Erythroblast (primary cell): ENCODE measurements at regions not wholly inside any gene's neighbourhood (a gene's known extent, or its start where the extent isn't known, plus 50 kb on each side); places are given as distances from the start of the nearest gene placed in this dataset.

Experiments
- DNase-seq, 2 experiments: peaks; one replicate each; lab custom pipeline; 2025; lab: John Stamatoyannopoulos, UW
- GATA1 ChIP-seq: IDR thresholded peaks from 2 replicates; pipeline ENCODE4 v1.6.1; 2011; ENCODE audit warnings: low read depth, mild to moderate bottlenecking, control low read depth, low read length, moderate library complexity
- POLR2A ChIP-seq: IDR thresholded peaks from 2 replicates; pipeline ENCODE4 v1.6.1; 2011; ENCODE audit warnings: mild to moderate bottlenecking, low read length

- DNase-seq: peak in 1 of 2 experiments; percentile 1
- TF ChIP-seq POLR2A: no peak
- no peak for TF ChIP-seq GATA1
Observed at GRCh38 chr19:30719189-30719998, 347.2 kb downstream of the ZNF536 start.

- TF ChIP-seq GATA1: no peak
- no peak for TF ChIP-seq POLR2A
- no peak for DNase-seq
Observed at GRCh38 chr19:30718707-30719106, 346.5 kb downstream of the ZNF536 start.

DNA sequence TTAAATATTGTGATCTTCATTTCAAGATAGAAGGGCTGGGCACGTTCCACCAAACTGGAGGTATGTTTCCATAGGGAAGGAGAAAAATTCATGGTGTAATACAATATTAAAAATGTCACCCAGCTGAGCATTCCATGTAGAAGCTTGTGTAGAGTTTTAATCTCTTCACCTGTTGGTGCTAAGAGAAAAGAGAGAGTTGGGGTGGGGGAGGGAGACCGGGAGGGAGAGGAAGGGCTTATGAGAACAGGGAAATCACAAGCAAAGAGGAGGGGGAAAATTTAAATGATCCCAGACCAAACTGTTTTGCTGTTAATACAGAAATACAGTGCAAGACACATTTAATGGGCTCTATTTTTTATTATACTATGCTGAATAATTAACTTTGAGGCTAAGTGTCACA lies 345.8 kb downstream of the ZNF536 start:
- TF ChIP-seq POLR2A (no peak), GATA1 (no peak)
- DNase-seq: no peak

GRCh38 chr19:30717381-30717780 lies 345.2 kb downstream of the ZNF536 start:
- no peak for DNase-seq
- TF ChIP-seq GATA1 (no peak), POLR2A (no peak)

DNA sequence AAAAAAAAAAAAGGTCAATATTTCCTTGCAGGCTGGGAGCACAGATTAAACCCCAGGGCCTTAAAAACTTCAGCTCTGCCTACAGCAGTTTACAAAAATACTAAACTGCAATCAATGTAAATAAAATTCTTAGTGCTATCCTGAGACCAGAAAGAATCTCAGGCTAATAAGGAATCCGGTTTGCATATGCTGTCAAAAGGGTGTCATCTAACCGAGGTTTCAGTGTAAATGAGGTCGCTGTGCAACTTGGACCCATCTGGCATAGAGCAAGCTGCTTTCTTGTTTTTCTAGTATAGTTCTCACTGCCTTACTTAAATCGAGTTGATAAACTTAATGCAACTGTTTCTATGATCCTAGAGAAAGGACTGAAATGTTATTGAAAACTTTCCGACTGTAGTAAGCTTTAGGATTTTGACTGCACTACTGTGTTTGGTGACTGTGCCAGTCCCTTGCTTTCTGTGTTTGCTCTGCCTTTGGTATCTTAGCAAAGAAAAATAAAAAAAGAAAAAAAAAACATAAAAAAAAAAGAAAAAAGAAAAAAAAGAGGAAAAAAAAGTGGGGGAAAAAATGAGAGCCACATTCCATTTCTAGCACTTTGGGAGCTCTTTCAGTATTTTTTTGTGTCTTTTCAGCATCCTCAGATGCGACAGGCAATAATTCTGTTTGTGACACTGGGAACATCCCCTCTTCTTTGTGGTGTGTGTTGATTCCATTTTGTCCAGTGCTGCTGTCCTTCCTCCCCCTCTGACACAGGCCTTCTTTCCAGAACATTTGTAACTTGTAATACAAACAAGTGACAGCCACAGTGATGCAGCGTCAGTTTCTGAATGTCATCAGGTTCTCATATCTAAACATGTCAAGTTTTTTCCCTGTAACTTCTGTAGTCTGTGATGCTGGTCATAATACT lies 340.5 kb downstream of the ZNF536 start:
- TF ChIP-seq POLR2A: no peak
- TF ChIP-seq GATA1: no peak
- no peak for DNase-seq

DNA sequence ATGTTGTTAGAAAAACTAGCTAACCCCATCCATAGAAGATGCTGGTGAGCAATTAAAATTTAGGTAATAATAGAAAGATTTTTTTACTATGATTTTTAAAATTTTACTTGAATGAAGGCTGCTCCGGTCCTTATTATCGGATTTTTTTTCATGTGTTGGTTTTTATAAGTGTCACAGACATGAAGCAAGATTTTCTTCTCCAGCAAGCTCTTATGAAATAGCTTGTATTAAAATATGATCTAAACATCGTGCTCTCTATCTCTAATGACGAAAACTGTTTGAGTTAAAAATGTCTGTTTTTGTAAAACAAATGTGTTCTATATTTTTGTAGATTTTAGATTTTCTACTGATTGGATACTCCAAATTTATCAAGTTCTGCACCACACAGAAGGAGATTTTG lies 339.6 kb downstream of the ZNF536 start:
- no peak for DNase-seq
- TF ChIP-seq POLR2A (no peak), GATA1 (no peak)

DNA sequence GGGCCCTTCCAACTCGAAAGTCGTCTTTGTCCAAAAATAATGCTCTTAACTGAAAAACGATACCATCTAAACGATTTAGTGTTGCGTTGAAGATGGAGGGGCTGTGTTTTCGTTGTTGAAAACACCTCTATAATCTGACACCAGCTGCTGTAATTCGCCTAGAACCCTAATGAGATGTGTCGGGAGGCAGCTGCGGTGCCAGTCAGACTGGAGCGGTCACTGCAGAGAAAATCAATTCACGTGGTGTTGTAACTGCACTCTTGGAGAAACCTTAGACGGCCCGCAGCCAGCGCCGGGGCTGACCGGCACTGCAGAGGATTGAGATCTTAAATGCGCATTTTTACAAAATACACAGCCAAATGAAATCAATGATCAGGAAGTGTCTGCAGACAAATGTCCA lies 339.1 kb downstream of the ZNF536 start:
- TF ChIP-seq GATA1 (no peak), POLR2A (no peak)
- DNase-seq: no peak

DNA sequence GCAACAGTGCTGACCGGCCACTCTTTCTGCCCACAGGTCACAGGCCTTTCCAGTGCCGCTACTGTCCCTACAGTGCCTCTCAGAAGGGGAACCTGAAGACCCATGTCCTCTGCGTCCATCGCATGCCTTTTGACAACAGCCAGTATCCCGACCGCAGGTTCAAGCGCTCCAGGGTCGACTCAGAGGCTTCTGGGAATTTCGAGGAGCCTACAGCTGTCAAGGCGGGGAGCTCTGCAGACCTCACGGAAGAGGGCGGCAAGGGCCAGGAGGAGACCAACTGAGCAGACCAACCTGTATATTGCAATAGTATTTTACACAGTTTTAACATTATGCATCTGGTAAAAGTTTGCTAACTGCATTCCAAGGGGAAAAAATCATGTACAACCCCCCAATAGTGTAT lies 338.5 kb downstream of the ZNF536 start:
- no peak for DNase-seq
- no peak for TF ChIP-seq GATA1
- no peak for TF ChIP-seq POLR2A

DNA sequence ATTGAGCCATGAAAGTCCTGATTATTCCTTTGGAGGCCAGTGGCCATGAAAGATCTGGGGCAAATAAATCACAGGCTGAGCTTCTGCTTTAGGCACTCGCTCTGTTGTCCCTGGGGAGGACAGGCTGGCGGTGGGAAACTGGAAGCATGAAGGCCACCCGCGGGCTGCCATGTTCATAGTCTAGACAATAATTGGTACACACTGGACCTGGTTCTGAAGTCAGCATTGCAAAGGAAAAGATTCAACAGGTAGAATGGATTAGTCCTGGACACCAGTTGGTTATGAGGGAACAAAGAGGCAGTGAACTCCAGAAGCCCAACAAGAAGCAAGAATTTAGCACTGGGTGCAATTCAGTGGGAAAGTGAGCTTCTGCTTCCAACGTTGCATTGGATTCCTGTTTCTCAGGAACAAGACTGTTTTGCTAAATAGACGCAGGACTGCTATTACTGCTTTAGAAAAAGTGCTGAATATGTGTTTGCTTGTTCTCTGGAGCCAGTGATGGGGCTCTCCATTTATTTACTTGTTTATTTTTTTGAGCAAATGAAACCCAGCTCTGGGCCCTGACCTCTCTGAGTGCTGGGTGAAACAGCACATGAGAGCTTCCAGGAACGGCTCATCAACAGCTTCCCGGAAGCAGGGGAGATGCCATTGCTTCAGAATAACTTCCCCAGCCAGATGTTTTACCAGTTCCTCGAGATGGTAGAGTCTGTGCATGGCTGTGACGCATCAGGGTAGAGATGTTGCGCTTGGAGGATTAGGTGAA lies 336.4 kb downstream of the ZNF536 start:
- DNase-seq: no peak
- TF ChIP-seq GATA1 (no peak), POLR2A (no peak)

- TF ChIP-seq POLR2A: no peak
- TF ChIP-seq GATA1: no peak
- DNase-seq: no peak
Observed at GRCh38 chr19:30704771-30705330, 332.7 kb downstream of the ZNF536 start.

DNA sequence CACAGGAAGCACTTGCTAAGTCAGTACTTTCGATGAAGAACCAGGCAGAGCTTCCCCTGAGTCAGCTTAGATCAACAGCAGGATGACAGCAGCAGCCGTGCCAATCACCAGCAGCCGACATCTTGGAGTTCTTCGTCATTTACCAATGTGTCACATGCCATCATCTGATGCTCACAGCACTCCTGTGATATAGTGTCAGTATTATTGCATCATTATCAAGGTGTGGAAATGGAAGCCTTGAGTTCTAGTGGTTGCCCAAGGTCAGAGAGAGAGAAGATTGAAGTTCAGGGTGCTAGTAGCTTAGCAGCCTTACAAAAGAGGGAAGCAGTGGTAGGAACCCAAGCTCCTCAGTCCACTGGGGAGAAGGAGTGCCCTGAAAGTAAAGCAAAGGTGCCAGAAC lies 331.5 kb downstream of the ZNF536 start:
- no peak for TF ChIP-seq GATA1
- no peak for DNase-seq

- no peak for TF ChIP-seq POLR2A
- TF ChIP-seq GATA1: no peak
- peak; percentile 2 to 9 for DNase-seq
Observed at GRCh38 chr19:30701178-30701577, 329.0 kb downstream of the ZNF536 start.

DNA sequence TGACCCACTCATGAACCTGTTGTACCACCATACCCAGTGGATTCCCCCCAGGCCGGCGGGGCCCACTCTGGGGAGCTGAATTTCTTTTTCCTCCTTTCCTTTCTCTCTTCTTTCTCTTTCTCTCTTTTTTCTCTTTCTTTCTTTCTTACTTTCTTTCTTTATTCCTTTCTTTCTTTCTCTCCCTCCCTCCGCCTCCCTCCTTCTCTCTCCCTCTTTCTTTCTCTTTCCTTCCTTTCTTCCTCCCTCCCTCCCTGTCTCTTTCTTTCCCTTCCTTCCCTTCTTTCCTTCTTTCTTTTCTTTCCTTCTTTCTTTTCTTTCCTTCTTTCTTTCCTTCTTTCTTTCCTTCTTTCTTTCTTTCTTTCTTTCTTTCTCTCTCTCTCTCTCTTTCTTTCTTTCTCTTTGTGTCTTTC lies 327.7 kb downstream of the ZNF536 start:
- no peak for DNase-seq
- TF ChIP-seq POLR2A (no peak), GATA1 (no peak)
